Gastrocnemius medialis (tissue), 4 donors: ENCODE measurements at regions not wholly inside any gene's neighbourhood (a gene's known extent, or its start where the extent isn't known, plus 50 kb on each side); places are given as distances from the start of the nearest gene placed in this dataset.

Experiments
- ATAC-seq, 2 donors: fragments of 150-250 bp; one replicate each; pipeline ENCODE4 v1.9.1; 2016
- DNase-seq, 2 donors: peaks; one replicate each; pipeline ENCODE4 v3.0.0-alpha.2; 2019
- H3K27ac ChIP-seq, 4 donors: fragments of 200-600 bp; sonication (generic); 1 replicate in 1 of 4; 2 replicates in 3 of 4; pipeline ENCODE4 v1.5.1; 2016 to 2018; ENCODE audit warnings: mild to moderate bottlenecking in 2 of 4, moderate library complexity in 1 of 4
- H3K27me3 ChIP-seq, 3 donors: fragments of 200-600 bp; sonication (generic) in 2 of 3; 1 replicate in 1 of 3; 2 replicates in 2 of 3; pipeline versions ENCODE4 v1.5.1 to v1.6.0; 2016 to 2019; ENCODE audit warnings: mild to moderate bottlenecking in 1 of 3, moderate library complexity in 1 of 3
- H3K36me3 ChIP-seq, 2 donors: fragments of 200-600 bp; sonication (generic) in 1 of 2; one replicate each; pipeline ENCODE4 v1.5.1; 2017 to 2018
- H3K4me1 ChIP-seq, 2 donors: fragments of 200-600 bp; sonication (generic) in 1 of 2; one replicate each; pipeline ENCODE4 v1.5.1; 2016 to 2017; ENCODE audit warnings: mild to moderate bottlenecking in 2 of 2
- H3K4me3 ChIP-seq, 4 donors: fragments of 200-600 bp; sonication (generic) in 3 of 4; 1 replicate in 1 of 4; 2 replicates in 3 of 4; pipeline ENCODE4 v1.5.1; 2016 to 2019; ENCODE audit warnings: mild to moderate bottlenecking in 2 of 4
- H3K9me3 ChIP-seq, 3 donors: fragments of 200-600 bp; sonication (generic) in 2 of 3; 1 replicate in 1 of 3; 2 replicates in 2 of 3; pipeline ENCODE4 v1.5.1; 2016 to 2019
- CTCF ChIP-seq, 5 experiments: fragments of 450-650 bp in 3 of 5; fragments of 200-600 bp in 2 of 5; sonication (generic) in 2 of 5; IDR thresholded peaks in 4 of 5; conservative IDR thresholded peaks in 1 of 5; 1 replicate in 4 of 5; 2 replicates in 1 of 5; pipeline ENCODE4 v1.5.1; 2016 to 2019; ENCODE audit warnings: antibody characterized with exemption in 5 of 5, mild to moderate bottlenecking in 3 of 5, moderate library complexity in 3 of 5
- POLR2A ChIP-seq, 2 donors: fragments of 450-650 bp; IDR thresholded peaks; one replicate each; pipeline ENCODE4 v1.6.1; 2017; ENCODE audit warnings: antibody characterized with exemption in 2 of 2, mild to moderate bottlenecking in 2 of 2, moderate library complexity in 2 of 2
- in situ Hi-C, 4 donors: fragments of 200-750 bp; cut with MboI; loops; one replicate each; pipeline versions ENCODE4 v1.15.0 to v1.8.0; 2017; ENCODE audit warnings: low sequenced_read_pairs in 4 of 4
- intact Hi-C: fragments of 100-400 bp; cut with DNase I; formaldehyde crosslinking; loops from one replicate; pipeline ENCODE4 v1.15.1; 2023; ENCODE audit warnings: low total_unique reads

- intact Hi-C loops: no loop called here
- no peaks in the 10 kb centered on the region for H3K4me1 ChIP-seq
- in situ Hi-C loops: no loop called here
- no peak for DNase-seq
- TF ChIP-seq CTCF (IDR thresholded peaks at IDR 0.05 in 4 of 5, conservative IDR thresholded peaks at IDR 0.05 in 1 of 5) (no peak), POLR2A (IDR thresholded peaks at IDR 0.05) (no peak)
- no peak for ATAC-seq
- no peak overlapping the region for H3K27ac ChIP-seq
- no peaks in the 10 kb centered on the region for H3K36me3 ChIP-seq
- no peaks in the 10 kb centered on the region for H3K9me3 ChIP-seq
- H3K4me3 ChIP-seq: no peak overlapping the region
- no peaks in the 10 kb centered on the region for H3K27me3 ChIP-seq
These were observed 646.1 kb downstream of the RAPGEF2 start for GRCh38 chr4:159748834-159749444.

- H3K9me3 ChIP-seq: no peaks in the 10 kb centered on the region
- no peak for ATAC-seq
- intact Hi-C loops: no loop called here
These were observed 654.6 kb downstream of the RAPGEF2 start for GRCh38 chr4:159757499-159757898.

GRCh38 chr4:159758061-159758460 lies 655.2 kb downstream of the RAPGEF2 start:
- DNase-seq (no peak), ATAC-seq (no peak)
- intact Hi-C loops (no loop called here), in situ Hi-C loops (no loop called here)
- no peaks in the 10 kb centered on the region for H3K27me3 ChIP-seq
- H3K4me3 ChIP-seq: no peak overlapping the region
- no peak for TF ChIP-seq POLR2A (IDR thresholded peaks at IDR 0.05)
- TF ChIP-seq CTCF (IDR thresholded peaks at IDR 0.05 in 4 of 5, conservative IDR thresholded peaks at IDR 0.05 in 1 of 5): no peak
- no peak overlapping the region for H3K27ac ChIP-seq
- H3K4me1 ChIP-seq: no peaks in the 10 kb centered on the region
- no peaks in the 10 kb centered on the region for H3K9me3 ChIP-seq
- no peaks in the 10 kb centered on the region for H3K36me3 ChIP-seq

More at GRCh38 chr4:159757499-159757898, 654.6 kb downstream of the RAPGEF2 start:
- Histone ChIP-seq H3K27me3 (no peaks in the 10 kb centered on the region), H3K27ac (no peak overlapping the region), H3K4me3 (no peak overlapping the region), H3K4me1 (no peaks in the 10 kb centered on the region), H3K36me3 (no peaks in the 10 kb centered on the region)
- DNase-seq: no peak
- in situ Hi-C loops: no loop called here
- TF ChIP-seq CTCF (IDR thresholded peaks at IDR 0.05 in 4 of 5, conservative IDR thresholded peaks at IDR 0.05 in 1 of 5) (no peak), POLR2A (IDR thresholded peaks at IDR 0.05) (no peak)

GRCh38 chr4:159762672-159763071 lies 659.8 kb downstream of the RAPGEF2 start:
- Histone ChIP-seq H3K27ac (no peak overlapping the region), H3K36me3 (no peaks in the 10 kb centered on the region), H3K9me3 (no peaks in the 10 kb centered on the region), H3K4me3 (no peak overlapping the region), H3K27me3 (no peaks in the 10 kb centered on the region), H3K4me1 (no peaks in the 10 kb centered on the region)
- in situ Hi-C loops: no loop called here
- ATAC-seq (no peak), DNase-seq (no peak)
- TF ChIP-seq CTCF (IDR thresholded peaks at IDR 0.05 in 4 of 5, conservative IDR thresholded peaks at IDR 0.05 in 1 of 5) (no peak), POLR2A (IDR thresholded peaks at IDR 0.05) (no peak)
- intact Hi-C loops: no loop called here
